ENCODE measurements at regions not wholly inside any gene's neighbourhood (a gene's known extent, or its start where the extent isn't known, plus 50 kb on each side); places are given as distances from the start of the nearest gene placed in this dataset.

GRCh38 chr12:127538316-127538715 lies 728.7 kb upstream of the TMEM132C start:
- DNase-seq (ENCODE audit: low read depth) = no peak
- no peaks in the 10 kb centered on the region for H3K27me3 ChIP-seq (ENCODE audit: control insufficient read depth, insufficient read depth, low read length)
- ChIA-PET POLR2A (no interaction called here), CTCF (interaction anchor here (0.7 kb wide), 1 partner anchor 54 kb away, joined by 4 read pairs; no protein-coding TSS in a partner anchor)
- H3K4me3 ChIP-seq (ENCODE audit: low read depth, low read length) = no peak overlapping the region
- H3K36me3 ChIP-seq (ENCODE audit: control insufficient read depth, insufficient read depth, low read length) = no peaks in the 10 kb centered on the region
- TF ChIP-seq, protein P1, sequence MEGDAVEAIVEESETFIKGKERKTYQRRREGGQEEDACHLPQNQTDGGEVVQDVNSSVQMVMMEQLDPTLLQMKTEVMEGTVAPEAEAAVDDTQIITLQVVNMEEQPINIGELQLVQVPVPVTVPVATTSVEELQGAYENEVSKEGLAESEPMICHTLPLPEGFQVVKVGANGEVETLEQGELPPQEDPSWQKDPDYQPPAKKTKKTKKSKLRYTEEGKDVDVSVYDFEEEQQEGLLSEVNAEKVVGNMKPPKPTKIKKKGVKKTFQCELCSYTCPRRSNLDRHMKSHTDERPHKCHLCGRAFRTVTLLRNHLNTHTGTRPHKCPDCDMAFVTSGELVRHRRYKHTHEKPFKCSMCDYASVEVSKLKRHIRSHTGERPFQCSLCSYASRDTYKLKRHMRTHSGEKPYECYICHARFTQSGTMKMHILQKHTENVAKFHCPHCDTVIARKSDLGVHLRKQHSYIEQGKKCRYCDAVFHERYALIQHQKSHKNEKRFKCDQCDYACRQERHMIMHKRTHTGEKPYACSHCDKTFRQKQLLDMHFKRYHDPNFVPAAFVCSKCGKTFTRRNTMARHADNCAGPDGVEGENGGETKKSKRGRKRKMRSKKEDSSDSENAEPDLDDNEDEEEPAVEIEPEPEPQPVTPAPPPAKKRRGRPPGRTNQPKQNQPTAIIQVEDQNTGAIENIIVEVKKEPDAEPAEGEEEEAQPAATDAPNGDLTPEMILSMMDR (IDR thresholded peaks at IDR 0.05; ENCODE audit: insufficient read depth, low read depth, low read length) = no peak

DNA sequence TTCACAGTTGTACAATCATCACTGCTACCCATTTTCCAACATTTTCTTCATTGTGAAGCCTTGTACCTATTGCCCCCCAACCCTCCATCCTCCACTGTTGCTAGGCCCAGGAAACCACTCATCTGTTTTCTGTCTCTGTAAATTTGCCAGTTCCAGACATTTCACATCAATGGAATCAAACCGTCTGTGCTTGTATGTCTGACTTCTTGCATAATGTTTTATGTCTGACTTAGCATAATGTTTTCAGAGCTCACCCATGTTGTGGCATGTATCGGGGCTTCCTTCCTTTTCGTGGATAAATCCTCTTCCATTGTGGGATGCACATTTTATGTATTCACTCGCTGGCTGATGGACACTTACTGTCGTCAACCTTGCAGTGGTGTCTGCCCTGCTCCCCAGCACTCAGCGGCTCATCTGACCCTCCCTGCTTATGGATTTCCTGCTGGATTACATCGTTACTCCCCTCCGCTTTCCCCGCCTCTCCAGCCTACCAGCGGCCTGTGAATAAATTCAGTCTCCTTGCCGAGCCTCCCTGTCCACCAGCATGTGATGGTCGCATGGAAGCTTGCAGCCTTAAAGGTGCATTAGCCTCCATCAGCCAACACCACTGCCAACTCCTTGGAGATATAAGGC lies 727.6 kb upstream of the TMEM132C start:
- TF ChIP-seq, protein P1 (IDR thresholded peaks at IDR 0.05; ENCODE audit: insufficient read depth, low read depth, low read length) = no peak
- Histone ChIP-seq H3K4me3 (ENCODE audit: low read depth, low read length) (no peak overlapping the region), H3K36me3 (ENCODE audit: control insufficient read depth, insufficient read depth, low read length) (no peaks in the 10 kb centered on the region), H3K27me3 (ENCODE audit: control insufficient read depth, insufficient read depth, low read length) (no peaks in the 10 kb centered on the region)
- no peak for DNase-seq (ENCODE audit: low read depth)
- CTCF ChIA-PET = no interaction called here
- POLR2A ChIA-PET = no interaction called here

GRCh38 chr12:127542391-127542790 lies 724.6 kb upstream of the TMEM132C start:
- POLR2A ChIA-PET = no interaction called here
- Histone ChIP-seq H3K4me3 (ENCODE audit: low read depth, low read length) (no peak overlapping the region), H3K27me3 (ENCODE audit: control insufficient read depth, insufficient read depth, low read length) (no peaks in the 10 kb centered on the region), H3K36me3 (ENCODE audit: control insufficient read depth, insufficient read depth, low read length) (no peaks in the 10 kb centered on the region)
- CTCF ChIA-PET = interaction anchor here (0.7 to 1.5 kb wide), 4 partner anchors 11 to 422 kb away, joined by 3 to 5 read pairs (median 4); no protein-coding TSS in a partner anchor
- TF ChIP-seq, protein P1 (IDR thresholded peaks at IDR 0.05; ENCODE audit: insufficient read depth, low read depth, low read length) = no peak
- no peak for DNase-seq (ENCODE audit: low read depth)

- Histone ChIP-seq H3K27me3 (ENCODE audit: control insufficient read depth, insufficient read depth, low read length) (no peaks in the 10 kb centered on the region), H3K4me3 (ENCODE audit: low read depth, low read length) (no peak overlapping the region), H3K36me3 (ENCODE audit: control insufficient read depth, insufficient read depth, low read length) (no peaks in the 10 kb centered on the region)
- DNase-seq (ENCODE audit: low read depth) = no peak
- POLR2A ChIA-PET = no interaction called here
- CTCF ChIA-PET = interaction anchor here (0.7 to 1.5 kb wide), 4 partner anchors 12 to 422 kb away, joined by 3 to 5 read pairs (median 4); no protein-coding TSS in a partner anchor
- TF ChIP-seq, protein P1 (IDR thresholded peaks at IDR 0.05; ENCODE audit: insufficient read depth, low read depth, low read length) = no peak
Measured at GRCh38 chr12:127542931-127543330, 724.0 kb upstream of the TMEM132C start.

GRCh38 chr12:127546721-127547505 lies 720.1 kb upstream of the TMEM132C start:
- ChIA-PET CTCF (no interaction called here), POLR2A (no interaction called here)
- Histone ChIP-seq H3K4me3 (ENCODE audit: low read depth, low read length) (no peak overlapping the region), H3K36me3 (ENCODE audit: control insufficient read depth, insufficient read depth, low read length) (no peaks in the 10 kb centered on the region), H3K27me3 (ENCODE audit: control insufficient read depth, insufficient read depth, low read length) (no peaks in the 10 kb centered on the region)
- TF ChIP-seq, protein P1 (IDR thresholded peaks at IDR 0.05; ENCODE audit: insufficient read depth, low read depth, low read length) = no peak
- DNase-seq (ENCODE audit: low read depth) = no peak
